Gastroesophageal sphincter (tissue), 4 donors: ENCODE measurements at regions not wholly inside any gene's neighbourhood (a gene's known extent, or its start where the extent isn't known, plus 50 kb on each side); places are given as distances from the start of the nearest gene placed in this dataset.

Experiments
- ATAC-seq: fragments of 150-250 bp; one replicate; pipeline ENCODE4 v1.9.1; 2016; ENCODE audit warnings: mild to moderate bottlenecking, moderate library complexity
- H3K27ac ChIP-seq, 4 donors: fragments of 200-600 bp; sonication (generic) in 3 of 4; 1 replicate in 3 of 4; 2 replicates in 1 of 4; pipeline ENCODE4 v1.5.1; 2016 to 2019
- H3K27me3 ChIP-seq: fragments of 200-600 bp; sonication (generic); one replicate; pipeline ENCODE4 v1.5.1; 2019
- H3K36me3 ChIP-seq, 2 donors: fragments of 200-600 bp; sonication (generic); one replicate each; pipeline ENCODE4 v1.5.1; 2019; ENCODE audit warnings: control low read depth in 1 of 2
- H3K4me1 ChIP-seq, 3 donors: fragments of 200-600 bp; sonication (generic); 1 replicate in 2 of 3; 2 replicates in 1 of 3; pipeline ENCODE4 v1.5.1; 2016 to 2019; ENCODE audit warnings: control low read depth in 2 of 3
- H3K4me3 ChIP-seq, 2 donors: fragments of 200-600 bp; sonication (generic); one replicate each; pipeline ENCODE4 v1.5.1; 2019; ENCODE audit warnings: mild to moderate bottlenecking in 1 of 2, moderate library complexity in 1 of 2
- H3K9me3 ChIP-seq, 3 donors: fragments of 200-600 bp; sonication (generic); one replicate each; pipeline ENCODE4 v1.5.1; 2017 to 2019; ENCODE audit warnings: control low read depth in 2 of 3
- EP300 ChIP-seq: sonication (generic); formaldehyde crosslinking; IDR thresholded peaks from one replicate; pipeline ENCODE4 v1.6.1; 2017; ENCODE audit warnings: antibody characterized with exemption, mild to moderate bottlenecking
- POLR2A ChIP-seq, 2 donors: fragments of 450-650 bp; IDR thresholded peaks; one replicate each; pipeline ENCODE4 v1.6.1; 2017; ENCODE audit warnings: antibody characterized with exemption in 2 of 2, mild to moderate bottlenecking in 2 of 2, moderate library complexity in 1 of 2
- POLR2AphosphoS5 ChIP-seq: sonication (generic); formaldehyde crosslinking; IDR thresholded peaks from one replicate; pipeline ENCODE4 v1.6.1; 2017; ENCODE audit warnings: antibody characterized with exemption
- WGBS, 2 donors: methylation state at CpG; one replicate each; pipeline ENCODE4 v1.1.5; 2018; ENCODE audit warnings: low coverage in 1 of 2; 5-methylcytosine and 5-hydroxymethylcytosine counted together
- TF ChIP-seq, protein P1 (sequence below), 4 experiments: fragments of 200-600 bp in 2 of 4; fragments of 450-650 bp in 2 of 4; sonication (generic) in 1 of 4; IDR thresholded peaks; one replicate each; pipeline ENCODE4 v1.5.1; 2017 to 2019; ENCODE audit warnings: antibody characterized with exemption in 4 of 4, mild to moderate bottlenecking in 2 of 4, moderate library complexity in 2 of 4

- 90 to 95% methylated on average over 5 of the region's 5 CpGs for WGBS, 2 donors
- no peaks in the 10 kb centered on the region for H3K4me1 ChIP-seq
- no peak for TF ChIP-seq EP300
- no peak for TF ChIP-seq POLR2A (IDR thresholded peaks at IDR 0.05)
- TF ChIP-seq POLR2AphosphoS5 = no peak
- TF ChIP-seq, protein P1, sequence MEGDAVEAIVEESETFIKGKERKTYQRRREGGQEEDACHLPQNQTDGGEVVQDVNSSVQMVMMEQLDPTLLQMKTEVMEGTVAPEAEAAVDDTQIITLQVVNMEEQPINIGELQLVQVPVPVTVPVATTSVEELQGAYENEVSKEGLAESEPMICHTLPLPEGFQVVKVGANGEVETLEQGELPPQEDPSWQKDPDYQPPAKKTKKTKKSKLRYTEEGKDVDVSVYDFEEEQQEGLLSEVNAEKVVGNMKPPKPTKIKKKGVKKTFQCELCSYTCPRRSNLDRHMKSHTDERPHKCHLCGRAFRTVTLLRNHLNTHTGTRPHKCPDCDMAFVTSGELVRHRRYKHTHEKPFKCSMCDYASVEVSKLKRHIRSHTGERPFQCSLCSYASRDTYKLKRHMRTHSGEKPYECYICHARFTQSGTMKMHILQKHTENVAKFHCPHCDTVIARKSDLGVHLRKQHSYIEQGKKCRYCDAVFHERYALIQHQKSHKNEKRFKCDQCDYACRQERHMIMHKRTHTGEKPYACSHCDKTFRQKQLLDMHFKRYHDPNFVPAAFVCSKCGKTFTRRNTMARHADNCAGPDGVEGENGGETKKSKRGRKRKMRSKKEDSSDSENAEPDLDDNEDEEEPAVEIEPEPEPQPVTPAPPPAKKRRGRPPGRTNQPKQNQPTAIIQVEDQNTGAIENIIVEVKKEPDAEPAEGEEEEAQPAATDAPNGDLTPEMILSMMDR (IDR thresholded peaks at IDR 0.05) = no peak
Measured at GRCh38 chr7:80991654-80992053, 72.8 kb upstream of the SEMA3C start.

DNA sequence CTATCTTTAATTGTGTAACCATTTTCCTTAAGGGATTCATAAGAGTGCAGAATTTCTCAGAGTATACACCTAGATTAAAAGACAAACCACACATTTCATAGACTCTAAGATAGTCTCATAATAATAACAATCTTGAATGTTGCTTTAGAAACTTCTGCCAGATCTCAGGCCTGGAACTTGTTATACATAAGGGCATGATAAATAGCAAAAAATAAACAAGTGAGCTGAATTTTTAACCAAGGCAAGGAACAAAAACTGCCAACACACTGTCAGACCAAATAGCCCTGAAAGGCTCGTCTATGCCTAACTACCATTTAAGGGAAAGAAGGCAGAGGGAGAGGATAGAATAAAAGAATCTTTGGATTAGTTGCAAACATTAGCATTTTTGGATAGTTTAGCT lies 65.8 kb upstream of the SEMA3C start:
- no peaks in the 10 kb centered on the region for H3K36me3 ChIP-seq
- no peak for ATAC-seq
- TF ChIP-seq, protein P1 (IDR thresholded peaks at IDR 0.05) = no peak
- no peak for TF ChIP-seq POLR2A (IDR thresholded peaks at IDR 0.05)
- no peak for TF ChIP-seq POLR2AphosphoS5
- no peak for TF ChIP-seq EP300
- no peak overlapping the region for H3K4me3 ChIP-seq
- H3K4me1 ChIP-seq = peaks cover 0 to 15% (median 0%) of the 10 kb centered on the region in 3 donors
- peaks cover 0 to 4% (median 0%) of the 10 kb centered on the region in 3 donors for H3K9me3 ChIP-seq
- WGBS, 2 donors = 18 to 19% methylated on average over 1 of the region's 1 CpG
- H3K27me3 ChIP-seq = no peaks in the 10 kb centered on the region
- peak overlapping the region in 3 of 4 donors; percentile 25 to 59 (median 44) for H3K27ac ChIP-seq

More at GRCh38 chr7:80991654-80992053, 72.8 kb upstream of the SEMA3C start:
- Histone ChIP-seq H3K4me3 (no peak overlapping the region), H3K27me3 (no peaks in the 10 kb centered on the region), H3K36me3 (no peaks in the 10 kb centered on the region), H3K27ac (no peak overlapping the region), H3K9me3 (no peaks in the 10 kb centered on the region)
- no peak for ATAC-seq

GRCh38 chr7:80981405-80981804 lies 62.6 kb upstream of the SEMA3C start:
- ATAC-seq = no peak
- H3K4me3 ChIP-seq = no peak overlapping the region
- no peaks in the 10 kb centered on the region for H3K36me3 ChIP-seq
- peaks cover 0 to 15% (median 0%) of the 10 kb centered on the region in 3 donors for H3K4me1 ChIP-seq
- WGBS, 2 donors = 65 to 88% methylated on average over 1 to 3 of the region's 3 CpGs
- H3K27ac ChIP-seq = no peak overlapping the region
- H3K9me3 ChIP-seq = peaks cover 0 to 14% (median 0%) of the 10 kb centered on the region in 3 donors
- TF ChIP-seq POLR2AphosphoS5 (no peak), EP300 (no peak), POLR2A (IDR thresholded peaks at IDR 0.05) (no peak)
- TF ChIP-seq, protein P1 (IDR thresholded peaks at IDR 0.05) = no peak
- H3K27me3 ChIP-seq = no peaks in the 10 kb centered on the region

DNA sequence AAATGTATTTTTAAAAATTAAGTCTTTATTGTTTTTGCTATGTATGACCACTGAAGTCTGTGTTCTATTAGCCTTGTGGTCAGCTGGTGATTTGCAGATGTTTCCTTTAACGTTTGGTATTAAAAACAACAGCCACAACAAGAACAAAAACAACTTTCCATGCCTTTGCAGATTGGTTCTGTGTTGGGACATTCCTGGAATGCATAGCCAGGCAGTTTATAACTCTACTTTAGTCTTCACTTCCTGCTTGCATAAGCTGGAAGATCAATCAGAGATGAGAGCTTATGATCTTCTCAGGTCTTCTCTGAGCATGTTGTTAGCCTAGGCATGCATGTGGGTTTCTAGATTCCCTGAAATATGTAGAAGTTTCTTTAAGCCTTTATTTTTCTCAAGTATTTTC lies 58.9 kb upstream of the SEMA3C start:
- no peak for ATAC-seq
- H3K9me3 ChIP-seq = peaks cover 0 to 14% (median 0%) of the 10 kb centered on the region in 3 donors
- WGBS, 2 donors = 73 to 80% methylated on average over 1 of the region's 1 CpG
- H3K27ac ChIP-seq = no peak overlapping the region
- H3K27me3 ChIP-seq = no peaks in the 10 kb centered on the region
- no peak overlapping the region for H3K4me3 ChIP-seq
- H3K4me1 ChIP-seq = no peaks in the 10 kb centered on the region
- TF ChIP-seq POLR2A (IDR thresholded peaks at IDR 0.05) (no peak), EP300 (no peak), POLR2AphosphoS5 (no peak)
- TF ChIP-seq, protein P1 (IDR thresholded peaks at IDR 0.05) = no peak
- no peaks in the 10 kb centered on the region for H3K36me3 ChIP-seq
